ENCODE measurements at regions not wholly inside any gene's neighbourhood (a gene's known extent, or its start where the extent isn't known, plus 50 kb on each side); places are given as distances from the start of the nearest gene placed in this dataset.

GRCh38 chr10:2543142-2543886 lies 524.0 kb upstream of the PFKP start (continued):
- TF ChIP-seq ETS1 (IDR thresholded peaks at IDR 0.05) (no peak), STAT1 (IDR thresholded peaks at IDR 0.05; ENCODE audit: unreplicated experiment) (no peak), EZH2phosphoT487 (IDR thresholded peaks at IDR 0.05; ENCODE audit: unreplicated experiment) (no peak), ZNF114 (CRISPR knock-in tag; IDR thresholded peaks at IDR 0.05) (no peak), POLR2AphosphoS5 (IDR thresholded peaks at IDR 0.05; ENCODE audit: low read depth) (no peak)

- Mint-ChIP-seq H3K4me1 (peaks cover 16% of the 10 kb centered on the region), H3K27me3 (ENCODE audit: insufficient read depth, low read depth, poor library complexity) (peaks cover 2% of the 10 kb centered on the region), H3K9me3 (peaks cover 21% of the 10 kb centered on the region), H3K4me3 (no peak overlapping the region), H3K27ac (no peak overlapping the region), H3K36me3 (ENCODE audit: low read depth) (peaks cover 20% of the 10 kb centered on the region)
- 0 out of 2 replicates have a peak overlapping the region, but pooled peaks have one; percentile 48 for H2AFZ ChIP-seq
- H3K9me2 ChIP-seq (ENCODE audit: insufficient read depth), result peaks cover 7% of the 10 kb centered on the region; the same call in 1 of the 2 replicates
- no peaks in the 10 kb centered on the region for H3F3A ChIP-seq (replicated peaks; ENCODE audit: low read depth)
- no peaks in the 10 kb centered on the region for H3K79me2 ChIP-seq (replicated peaks; ENCODE audit: insufficient read depth)
- no peak for ATAC-seq
- H3K4me3 ChIP-seq, result no peak overlapping the region
- no peaks in the 10 kb centered on the region for H4K20me1 ChIP-seq (replicated peaks; ENCODE audit: insufficient read depth)
- H3K27me3 ChIP-seq (ENCODE audit: insufficient read depth), result no peaks in the 10 kb centered on the region
- H3K4me1 ChIP-seq (ENCODE audit: insufficient read depth), result peaks cover 13% of the 10 kb centered on the region; the same call in 1 of the 2 replicates
- 0 out of 2 replicates have a peak, but pooled peaks cover 3% of the 10 kb centered on the region for H3K36me3 ChIP-seq (ENCODE audit: insufficient read depth)
- DNase-seq (ENCODE audit: low spot score), result no peak
- 0 out of 2 replicates have a peak overlapping the region, but pooled peaks have one; percentile 1 for H3K4me2 ChIP-seq
- H3K27ac ChIP-seq (ENCODE audit: low read depth), result no peak overlapping the region
- TF ChIP-seq POLR2AphosphoS5 (IDR thresholded peaks at IDR 0.05; ENCODE audit: low read depth) (no peak), ZNF114 (CRISPR knock-in tag; IDR thresholded peaks at IDR 0.05) (no peak), EZH2phosphoT487 (IDR thresholded peaks at IDR 0.05; ENCODE audit: unreplicated experiment) (no peak), NANOG (IDR thresholded peaks at IDR 0.05; ENCODE audit: borderline replicate concordance) (no peak), CTCF (conservative IDR thresholded peaks at IDR 0.05; ENCODE audit: low read depth in 2 of 2) (no peak), ZNF331 (CRISPR knock-in tag; IDR thresholded peaks at IDR 0.05; ENCODE audit: low read depth) (no peak), REST (IDR thresholded peaks at IDR 0.05; ENCODE audit: unreplicated experiment) (no peak), JUNB (IDR thresholded peaks at IDR 0.05; ENCODE audit: unreplicated experiment) (no peak), ZNF462 (CRISPR knock-in tag; IDR thresholded peaks at IDR 0.05) (no peak), CREB1 (CRISPR knock-in tag; IDR thresholded peaks at IDR 0.05; ENCODE audit: low read depth) (no peak)
Measured at GRCh38 chr10:2541176-2541575, 526.2 kb upstream of the PFKP start.
